Neural cell (in vitro differentiated cells): ENCODE measurements at regions not wholly inside any gene's neighbourhood (a gene's known extent, or its start where the extent isn't known, plus 50 kb on each side); places are given as distances from the start of the nearest gene placed in this dataset.

Experiments
- H2AFZ ChIP-seq: fragments of 200-600, 300-800 bp; sonication (generic), shearing (Covaris generic); 2 replicates; pipeline ENCODE4 v1.6.0; 2014; ENCODE audit warnings: low read depth, mild to moderate bottlenecking, antibody characterized with exemption, low read length, moderate library complexity
- H3F3A ChIP-seq: fragments of 200-600 bp; shearing (Covaris generic); 2 replicates; pipeline ENCODE4 v1.6.1; 2016; ENCODE audit warnings: mild to moderate bottlenecking, moderate library complexity, mixed read lengths, antibody characterized with exemption, low read length; ENCODE audit not compliant: insufficient read depth, poor library complexity, severe bottlenecking
- H3K27ac ChIP-seq: fragments of 200-600, 300-800 bp; sonication (generic), shearing (Covaris generic); 2 replicates; pipeline ENCODE4 v1.5.1; 2014; ENCODE audit warnings: mild to moderate bottlenecking, low read length, moderate library complexity
- H3K27me3 ChIP-seq: fragments of 300-800, 200-600 bp; sonication (generic), shearing (Covaris generic); 2 replicates; pipeline ENCODE4 v1.6.0; 2014; ENCODE audit warnings: mild to moderate bottlenecking, low read depth, low read length, moderate library complexity; ENCODE audit not compliant: insufficient read depth
- H3K36me3 ChIP-seq: fragments of 300-800, 200-600 bp; sonication (generic), shearing (Covaris generic); 2 replicates; pipeline ENCODE4 v1.5.1; 2014; ENCODE audit warnings: mild to moderate bottlenecking, antibody characterized with exemption, low read length, moderate library complexity; ENCODE audit not compliant: insufficient read depth
- H3K4me2 ChIP-seq: fragments of 300-800, 200-600 bp; sonication (generic), shearing (Covaris generic); 2 replicates; pipeline ENCODE4 v1.6.0; 2014; ENCODE audit warnings: mild to moderate bottlenecking, low read length
- H3K4me3 ChIP-seq: fragments of 300-800, 200-600 bp; sonication (generic), shearing (Covaris generic); 2 replicates; pipeline ENCODE4 v1.5.1; 2014; ENCODE audit warnings: mild to moderate bottlenecking, low read length, moderate library complexity
- H3K79me2 ChIP-seq: fragments of 200-600 bp; shearing (Covaris generic); replicated peaks from 2 replicates; pipeline ENCODE4 v1.6.0; 2014; ENCODE audit warnings: mild to moderate bottlenecking, low read length, moderate library complexity; ENCODE audit not compliant: insufficient read depth
- H3K9ac ChIP-seq: fragments of 300-800, 200-600 bp; sonication (generic), shearing (Covaris generic); 2 replicates; pipeline ENCODE4 v1.6.1; 2016; ENCODE audit warnings: mild to moderate bottlenecking, low read length, mixed read lengths
- H3K9me2 ChIP-seq: fragments of 200-600 bp; shearing (Covaris generic); 2 replicates; pipeline ENCODE4 v1.6.1; 2016; ENCODE audit warnings: mild to moderate bottlenecking, low read length, mixed read lengths; ENCODE audit not compliant: insufficient read depth
- H3K9me3 ChIP-seq: fragments of 200-600, 300-800 bp; sonication (generic), shearing (Covaris generic); 2 replicates; pipeline ENCODE4 v1.6.1; 2016; ENCODE audit warnings: mild to moderate bottlenecking, mixed run types, low read length, moderate library complexity, mixed read lengths
- H4K20me1 ChIP-seq: fragments of 200-600 bp; shearing (Covaris generic); 2 replicates; pipeline ENCODE4 v1.6.1; 2016; ENCODE audit warnings: mild to moderate bottlenecking, mixed run types; ENCODE audit not compliant: insufficient read depth
- CTCF ChIP-seq: fragments of 450-650 bp; IDR thresholded peaks from 2 replicates; pipeline ENCODE4 v1.5.1; 2014; ENCODE audit warnings: antibody characterized with exemption, mild to moderate bottlenecking, moderate library complexity; ENCODE audit not compliant: poor library complexity, severe bottlenecking
- EP300 ChIP-seq: fragments of 450-650 bp; conservative IDR thresholded peaks from 2 replicates; pipeline ENCODE4 v1.6.1; 2014; ENCODE audit warnings: antibody characterized with exemption, mild to moderate bottlenecking, moderate library complexity; ENCODE audit not compliant: poor library complexity, severe bottlenecking
- EZH2 ChIP-seq: fragments of 200-600, 300-800 bp; shearing (Covaris generic), sonication (generic); IDR thresholded peaks from 2 replicates; pipeline ENCODE4 v1.6.1; 2014; ENCODE audit warnings: antibody characterized with exemption, low read length, borderline replicate concordance, mild to moderate bottlenecking; ENCODE audit not compliant: insufficient read depth, poor library complexity, severe bottlenecking
- MXI1 ChIP-seq: fragments of 450-650 bp; conservative IDR thresholded peaks from 2 replicates; pipeline ENCODE4 v1.6.1; 2014; ENCODE audit warnings: antibody characterized with exemption, mild to moderate bottlenecking; ENCODE audit not compliant: poor library complexity, severe bottlenecking
- POLR2AphosphoS5 ChIP-seq: IDR thresholded peaks from 2 replicates; pipeline ENCODE4 v1.6.1; 2012
- RAD21 ChIP-seq: fragments of 450-650 bp; conservative IDR thresholded peaks from 2 replicates; pipeline ENCODE4 v1.6.1; 2014; ENCODE audit warnings: antibody characterized with exemption, mild to moderate bottlenecking, moderate library complexity
- REST ChIP-seq: IDR thresholded peaks from 2 replicates; pipeline ENCODE4 v1.6.1; 2012; ENCODE audit warnings: borderline replicate concordance
- SMC3 ChIP-seq: fragments of 450-650 bp; conservative IDR thresholded peaks from 2 replicates; pipeline ENCODE4 v1.6.1; 2014; ENCODE audit warnings: antibody characterized with exemption, mild to moderate bottlenecking, moderate library complexity; ENCODE audit not compliant: poor library complexity
- TAF1 ChIP-seq: IDR thresholded peaks from 2 replicates; pipeline ENCODE4 v1.6.1; 2012; ENCODE audit warnings: low read depth

GRCh38 chr3:41120460-41120859, 78.8 kb upstream of the CTNNB1 start:
- H4K20me1 ChIP-seq = no peaks in the 10 kb centered on the region
- no peak overlapping the region for H3K4me2 ChIP-seq
- TF ChIP-seq MXI1 = no peak
- TF ChIP-seq CTCF = no peak
- TF ChIP-seq POLR2AphosphoS5 = no peak
- no peak for TF ChIP-seq RAD21
- TF ChIP-seq SMC3 = no peak
- no peak for TF ChIP-seq TAF1
- TF ChIP-seq REST = no peak
- no peaks in the 10 kb centered on the region for H3K79me2 ChIP-seq
- H3K36me3 ChIP-seq = no peaks in the 10 kb centered on the region
- no peak overlapping the region for H3K9ac ChIP-seq
- H3K4me3 ChIP-seq = no peak overlapping the region
- H2AFZ ChIP-seq = no peak overlapping the region
- H3K27ac ChIP-seq = no peak overlapping the region
- H3F3A ChIP-seq = no peaks in the 10 kb centered on the region
- no peaks in the 10 kb centered on the region for H3K9me2 ChIP-seq
- H3K9me3 ChIP-seq = no peaks in the 10 kb centered on the region
- no peaks in the 10 kb centered on the region for H3K27me3 ChIP-seq

- Histone ChIP-seq H3F3A (no peaks in the 10 kb centered on the region), H3K9me2 (no peaks in the 10 kb centered on the region), H3K4me3 (no peak overlapping the region), H3K4me2 (no peak overlapping the region), H3K9ac (no peak overlapping the region), H3K27ac (no peak overlapping the region), H3K27me3 (no peaks in the 10 kb centered on the region), H3K79me2 (no peaks in the 10 kb centered on the region), H3K9me3 (peaks cover 2% of the 10 kb centered on the region), H2AFZ (no peak overlapping the region), H3K36me3 (no peaks in the 10 kb centered on the region), H4K20me1 (no peaks in the 10 kb centered on the region)
- TF ChIP-seq MXI1 = no peak
- no peak for TF ChIP-seq CTCF
- no peak for TF ChIP-seq REST
- no peak for TF ChIP-seq EP300
- no peak for TF ChIP-seq SMC3
- no peak for TF ChIP-seq EZH2
- TF ChIP-seq RAD21 = no peak
- TF ChIP-seq POLR2AphosphoS5 = no peak
- no peak for TF ChIP-seq TAF1
Observed at GRCh38 chr3:41125258-41125657, 74.0 kb upstream of the CTNNB1 start.
